MCF 10A (cell line): ENCODE measurements at regions not wholly inside any gene's neighbourhood (a gene's known extent, or its start where the extent isn't known, plus 50 kb on each side); places are given as distances from the start of the nearest gene placed in this dataset.

ENCODE experiments used
- BruUV-seq: library from RNA; stranded (reverse); fragments of 400-500 nt; replicated peaks from 2 replicates; lab custom pipeline; 2021; lab: Mats Ljungman, UMichigan
- CTCF ChIA-PET: fragments of 300-600 bp; sonication (Branson Sonifier 250); formaldehyde crosslinking; extraction: SDS; loops from one replicate; lab custom pipeline; 2021; ENCODE audit warnings: antibody characterized with exemption, inconsistent platforms; lab: Yijun Ruan, JAX
- POLR2A ChIA-PET: fragments of 300-600, 350-650 bp; sonication (Branson Sonifier 250); formaldehyde crosslinking; extraction: SDS; loops from one replicate; lab custom pipeline; 2020; ENCODE audit warnings: antibody characterized with exemption, inconsistent platforms; lab: Yijun Ruan, JAX
- DNase-seq: peaks from one replicate; pipeline ENCODE4 v3.0.0-alpha.2; 2018; ENCODE audit not compliant: unreplicated experiment
- H3K27ac Mint-ChIP-seq: one replicate; pipeline ENCODE4 v1.8.0; 2022; ENCODE audit warnings: mild to moderate bottlenecking, low read depth, mixed read lengths; ENCODE audit not compliant: unreplicated experiment
- H3K27me3 Mint-ChIP-seq: one replicate; pipeline ENCODE4 v1.8.0; 2022; ENCODE audit warnings: mixed read lengths; ENCODE audit not compliant: insufficient read depth, unreplicated experiment
- H3K36me3 Mint-ChIP-seq: one replicate; pipeline ENCODE4 v1.8.0; 2022; ENCODE audit warnings: mild to moderate bottlenecking, moderate library complexity, mixed read lengths; ENCODE audit not compliant: insufficient read depth, unreplicated experiment
- H3K4me1 Mint-ChIP-seq: one replicate; pipeline ENCODE4 v1.8.0; 2022; ENCODE audit warnings: mixed read lengths; ENCODE audit not compliant: insufficient read depth, unreplicated experiment
- H3K4me3 Mint-ChIP-seq: one replicate; pipeline ENCODE4 v1.8.0; 2022; ENCODE audit warnings: mild to moderate bottlenecking, moderate library complexity, mixed read lengths; ENCODE audit not compliant: unreplicated experiment
- H3K9me3 Mint-ChIP-seq: one replicate; pipeline ENCODE4 v1.8.0; 2022; ENCODE audit warnings: mixed read lengths; ENCODE audit not compliant: unreplicated experiment
- intact Hi-C: fragments of 100-400 bp; cut with micrococcal nuclease; formaldehyde crosslinking; loops from 2 replicates; pipeline ENCODE4 v1.14.1; 2022
- TF ChIP-seq, protein P1 (sequence below): fragments of 200-600 bp; IDR thresholded peaks from one replicate; pipeline ENCODE4 v1.8.0; 2022; ENCODE audit warnings: antibody characterized with exemption, mild to moderate bottlenecking; ENCODE audit not compliant: unreplicated experiment

DNA sequence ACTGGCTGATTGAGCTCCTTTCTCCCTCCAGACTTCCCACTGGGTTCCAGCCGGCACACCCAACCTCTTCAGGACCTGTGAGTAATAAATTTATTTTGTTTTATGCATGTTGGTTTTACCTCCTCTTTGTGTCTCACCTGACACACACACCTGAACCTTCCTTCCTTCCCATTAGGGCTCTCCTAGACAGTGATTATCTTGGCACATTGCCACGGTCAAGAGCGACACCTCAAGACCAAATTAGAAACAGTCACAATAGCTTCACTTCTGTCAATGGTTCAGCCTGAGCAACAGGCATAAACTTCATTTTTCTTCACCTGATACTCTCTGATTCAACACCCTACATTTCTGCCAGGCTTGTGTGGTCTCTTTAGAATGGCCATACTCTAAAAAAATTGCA is 296.3 kb upstream of the SMARCA2 start:
- Mint-ChIP-seq H3K4me1 (peaks cover 6% of the 10 kb centered on the region), H3K27me3 (no peaks in the 10 kb centered on the region), H3K4me3 (no peak overlapping the region), H3K9me3 (no peaks in the 10 kb centered on the region), H3K27ac (no peak overlapping the region), H3K36me3 (no peaks in the 10 kb centered on the region)
- peak; percentile 16 for DNase-seq
- intact Hi-C loops, result no loop called here
- TF ChIP-seq, protein P1, sequence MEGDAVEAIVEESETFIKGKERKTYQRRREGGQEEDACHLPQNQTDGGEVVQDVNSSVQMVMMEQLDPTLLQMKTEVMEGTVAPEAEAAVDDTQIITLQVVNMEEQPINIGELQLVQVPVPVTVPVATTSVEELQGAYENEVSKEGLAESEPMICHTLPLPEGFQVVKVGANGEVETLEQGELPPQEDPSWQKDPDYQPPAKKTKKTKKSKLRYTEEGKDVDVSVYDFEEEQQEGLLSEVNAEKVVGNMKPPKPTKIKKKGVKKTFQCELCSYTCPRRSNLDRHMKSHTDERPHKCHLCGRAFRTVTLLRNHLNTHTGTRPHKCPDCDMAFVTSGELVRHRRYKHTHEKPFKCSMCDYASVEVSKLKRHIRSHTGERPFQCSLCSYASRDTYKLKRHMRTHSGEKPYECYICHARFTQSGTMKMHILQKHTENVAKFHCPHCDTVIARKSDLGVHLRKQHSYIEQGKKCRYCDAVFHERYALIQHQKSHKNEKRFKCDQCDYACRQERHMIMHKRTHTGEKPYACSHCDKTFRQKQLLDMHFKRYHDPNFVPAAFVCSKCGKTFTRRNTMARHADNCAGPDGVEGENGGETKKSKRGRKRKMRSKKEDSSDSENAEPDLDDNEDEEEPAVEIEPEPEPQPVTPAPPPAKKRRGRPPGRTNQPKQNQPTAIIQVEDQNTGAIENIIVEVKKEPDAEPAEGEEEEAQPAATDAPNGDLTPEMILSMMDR, result no peak
- CTCF ChIA-PET, result interaction anchor here (1.2 to 1.6 kb wide), 2 partner anchors 9 to 10 kb away, joined by 3 to 7 read pairs; no protein-coding TSS in a partner anchor
- no TSS peak for BruUV-seq
- POLR2A ChIA-PET, result interaction anchor here (0.8 kb wide), 1 partner anchor 92 kb away, joined by 3 read pairs; no protein-coding TSS in a partner anchor

DNA sequence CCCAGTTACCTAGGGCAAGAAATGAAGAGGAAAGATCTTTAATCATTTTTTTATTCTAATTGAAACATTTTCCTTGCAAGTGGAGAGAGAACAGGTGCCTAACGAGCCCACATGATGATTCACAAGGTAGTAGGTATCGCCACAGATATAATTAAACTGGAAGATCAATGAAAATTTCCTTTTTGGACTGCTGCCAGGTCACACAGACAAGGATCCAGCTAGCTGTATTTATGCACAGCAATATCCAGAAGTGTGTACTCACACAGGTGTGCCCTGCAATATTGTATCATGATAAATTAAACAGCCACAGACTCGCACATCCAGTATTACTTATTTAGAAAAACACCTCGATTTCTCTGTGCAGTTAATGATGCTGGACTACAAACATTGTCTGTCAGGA is 294.0 kb upstream of the SMARCA2 start:
- H3K27me3 Mint-ChIP-seq, result peaks cover 6% of the 10 kb centered on the region
- no peak for DNase-seq
- no peak overlapping the region for H3K4me3 Mint-ChIP-seq
- TF ChIP-seq, protein P1, result no peak
- H3K36me3 Mint-ChIP-seq, result no peaks in the 10 kb centered on the region
- H3K4me1 Mint-ChIP-seq, result no peaks in the 10 kb centered on the region
- intact Hi-C loops, result no loop called here
- no peak overlapping the region for H3K27ac Mint-ChIP-seq
- no peaks in the 10 kb centered on the region for H3K9me3 Mint-ChIP-seq
- no TSS peak for BruUV-seq
- ChIA-PET POLR2A (interaction anchor here (1.4 kb wide), 1 partner anchor 14 kb away, joined by 10 read pairs; no protein-coding TSS in a partner anchor), CTCF (interaction anchor here (0.8 to 2.4 kb wide), 2 partner anchors 9 to 278 kb away, joined by 3 to 10 read pairs; no protein-coding TSS in a partner anchor)

GRCh38 chr9:1722404-1722803 is 292.7 kb upstream of the SMARCA2 start:
- no TSS peak for BruUV-seq
- Mint-ChIP-seq H3K4me3 (no peak overlapping the region), H3K9me3 (no peaks in the 10 kb centered on the region), H3K4me1 (no peaks in the 10 kb centered on the region), H3K27me3 (peaks cover 18% of the 10 kb centered on the region), H3K36me3 (no peaks in the 10 kb centered on the region), H3K27ac (no peak overlapping the region)
- POLR2A ChIA-PET, result no interaction called here
- TF ChIP-seq, protein P1, result no peak
- peak; percentile 13 for DNase-seq
- CTCF ChIA-PET, result no interaction called here
- intact Hi-C loops, result no loop called here

DNA sequence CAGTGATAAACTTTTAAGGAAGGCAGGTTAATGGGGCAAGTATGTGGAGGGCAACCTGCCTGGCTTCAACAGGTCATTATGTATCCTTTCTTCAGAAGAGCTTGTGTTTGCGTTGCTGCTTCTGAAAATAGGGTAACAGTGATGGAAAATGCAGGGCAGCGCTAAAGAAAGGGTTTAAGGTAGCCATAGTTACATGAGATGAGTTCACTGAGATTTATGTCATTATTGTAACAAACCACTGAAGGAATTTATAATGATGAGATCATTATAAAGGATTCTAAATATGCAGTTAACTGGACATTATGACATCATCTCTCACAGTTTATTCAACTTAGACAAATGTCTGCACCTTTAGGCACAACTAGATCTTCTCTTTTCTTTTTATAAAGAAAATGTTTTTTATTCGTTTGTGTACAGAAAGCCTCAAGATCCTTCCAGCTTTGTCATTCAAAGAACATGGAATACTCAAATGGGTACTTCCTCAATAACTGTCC is 291.6 kb upstream of the SMARCA2 start:
- Mint-ChIP-seq H3K27me3 (peaks cover 30% of the 10 kb centered on the region), H3K27ac (no peak overlapping the region), H3K9me3 (no peaks in the 10 kb centered on the region), H3K4me1 (no peaks in the 10 kb centered on the region), H3K36me3 (no peaks in the 10 kb centered on the region), H3K4me3 (no peak overlapping the region)
- intact Hi-C loops, result no loop called here
- BruUV-seq, result no TSS peak
- CTCF ChIA-PET, result interaction anchor here (1.4 kb wide), 1 partner anchor 9 kb away, joined by 5 read pairs; no protein-coding TSS in a partner anchor
- POLR2A ChIA-PET, result no interaction called here
- TF ChIP-seq, protein P1, result no peak
- DNase-seq, result no peak
